ENCODE measurements at regions not wholly inside any gene's neighbourhood (a gene's known extent, or its start where the extent isn't known, plus 50 kb on each side); places are given as distances from the start of the nearest gene placed in this dataset.

DNA sequence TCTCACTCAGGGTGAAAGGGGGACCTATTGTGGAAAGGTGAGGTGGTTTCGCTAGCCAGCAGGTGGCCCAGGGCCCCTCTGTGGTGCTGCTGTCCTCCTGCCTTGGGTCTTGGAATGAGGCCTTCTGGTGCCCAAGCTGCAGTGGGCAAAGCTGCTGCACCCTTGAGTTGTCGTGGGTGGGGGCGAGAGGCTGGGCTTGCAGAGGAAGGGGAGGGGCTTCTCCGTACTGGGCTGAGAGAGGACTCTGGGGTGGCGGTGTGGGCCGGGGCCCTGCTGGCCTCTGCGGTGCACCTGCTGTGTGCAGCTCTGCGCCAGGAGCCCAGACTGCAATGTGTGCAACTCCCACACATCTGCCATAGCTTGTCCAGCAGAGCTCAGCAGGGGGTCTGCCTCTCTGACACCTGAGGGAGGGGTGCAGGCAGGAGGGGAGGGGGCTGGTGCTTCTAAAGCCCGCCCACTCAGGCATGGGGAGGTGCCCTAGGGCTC lies 145.8 kb downstream of the KIF26A start:
- no peak for DNase-seq (ENCODE audit: low read depth)
- H3K4me3 ChIP-seq (ENCODE audit: low read depth, low read length): no peak overlapping the region
- TF ChIP-seq, protein P1, sequence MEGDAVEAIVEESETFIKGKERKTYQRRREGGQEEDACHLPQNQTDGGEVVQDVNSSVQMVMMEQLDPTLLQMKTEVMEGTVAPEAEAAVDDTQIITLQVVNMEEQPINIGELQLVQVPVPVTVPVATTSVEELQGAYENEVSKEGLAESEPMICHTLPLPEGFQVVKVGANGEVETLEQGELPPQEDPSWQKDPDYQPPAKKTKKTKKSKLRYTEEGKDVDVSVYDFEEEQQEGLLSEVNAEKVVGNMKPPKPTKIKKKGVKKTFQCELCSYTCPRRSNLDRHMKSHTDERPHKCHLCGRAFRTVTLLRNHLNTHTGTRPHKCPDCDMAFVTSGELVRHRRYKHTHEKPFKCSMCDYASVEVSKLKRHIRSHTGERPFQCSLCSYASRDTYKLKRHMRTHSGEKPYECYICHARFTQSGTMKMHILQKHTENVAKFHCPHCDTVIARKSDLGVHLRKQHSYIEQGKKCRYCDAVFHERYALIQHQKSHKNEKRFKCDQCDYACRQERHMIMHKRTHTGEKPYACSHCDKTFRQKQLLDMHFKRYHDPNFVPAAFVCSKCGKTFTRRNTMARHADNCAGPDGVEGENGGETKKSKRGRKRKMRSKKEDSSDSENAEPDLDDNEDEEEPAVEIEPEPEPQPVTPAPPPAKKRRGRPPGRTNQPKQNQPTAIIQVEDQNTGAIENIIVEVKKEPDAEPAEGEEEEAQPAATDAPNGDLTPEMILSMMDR (IDR thresholded peaks at IDR 0.05; ENCODE audit: low read depth, low read length, missing control alignments): no peak

DNA sequence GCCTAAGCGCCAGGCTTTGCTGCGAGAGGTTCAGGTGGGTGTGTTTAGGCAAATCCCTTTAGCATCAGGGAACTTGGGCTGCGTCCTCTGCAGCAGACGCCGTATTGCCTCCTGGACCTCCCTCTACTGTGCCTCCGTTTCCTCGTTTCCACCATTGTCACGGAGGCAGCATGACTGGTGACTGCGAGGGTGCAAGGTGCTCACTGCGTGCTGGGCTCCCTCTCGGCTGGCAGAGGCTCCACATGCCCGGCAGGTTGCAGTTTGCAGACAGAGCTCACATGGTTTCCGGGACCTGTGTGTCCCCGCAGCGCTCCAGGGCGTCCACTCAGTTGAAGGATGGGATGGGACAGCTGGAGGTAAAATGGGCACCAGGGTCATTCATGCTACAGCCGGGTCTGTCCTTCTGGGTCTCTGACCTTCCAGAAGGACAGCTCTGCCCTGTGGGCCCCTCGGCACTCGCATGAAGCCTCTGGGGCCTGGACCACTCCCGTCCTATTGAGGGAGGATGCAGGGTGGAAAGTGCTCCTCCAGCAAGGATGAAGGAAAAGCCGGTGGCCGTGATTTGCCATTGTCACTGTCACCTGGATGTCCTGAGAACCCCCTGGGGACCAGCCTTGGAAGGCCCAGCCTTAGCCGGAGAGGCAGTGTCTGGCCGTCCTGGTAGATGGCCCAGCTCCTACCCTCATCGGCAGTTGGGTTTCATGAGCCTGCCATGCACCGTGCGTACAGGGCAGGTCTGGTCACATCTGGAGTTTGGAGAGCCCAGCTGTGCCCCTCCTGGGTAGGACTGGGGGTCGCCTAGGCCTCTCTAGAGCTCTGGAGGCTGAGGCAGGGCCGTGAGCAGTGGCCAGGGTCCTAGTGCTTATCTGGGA lies 146.5 kb downstream of the KIF26A start:
- TF ChIP-seq, protein P1 (IDR thresholded peaks at IDR 0.05; ENCODE audit: low read depth, low read length, missing control alignments): no peak
- H3K4me3 ChIP-seq (ENCODE audit: low read depth, low read length): no peak overlapping the region
- no peak for DNase-seq (ENCODE audit: low read depth)

DNA sequence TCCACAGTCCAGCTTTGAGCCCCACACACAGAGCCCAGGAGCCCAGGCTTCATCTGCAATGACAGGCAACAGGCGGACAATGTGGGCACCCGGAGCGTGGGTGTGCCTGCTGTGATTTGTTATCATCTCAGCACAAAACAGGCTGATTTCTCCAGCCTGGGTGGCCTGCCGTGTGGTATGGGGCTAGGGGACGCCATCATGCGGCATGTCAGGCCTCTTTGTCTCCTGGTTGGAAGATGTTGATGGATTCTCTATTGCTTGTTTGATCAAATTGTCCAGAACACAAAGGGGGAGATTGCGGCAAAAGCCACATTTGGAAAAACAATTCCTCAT lies 147.1 kb downstream of the KIF26A start:
- no peak for DNase-seq (ENCODE audit: low read depth)
- no peak overlapping the region for H3K4me3 ChIP-seq (ENCODE audit: low read depth, low read length)
- TF ChIP-seq, protein P1 (IDR thresholded peaks at IDR 0.05; ENCODE audit: low read depth, low read length, missing control alignments): no peak

DNA sequence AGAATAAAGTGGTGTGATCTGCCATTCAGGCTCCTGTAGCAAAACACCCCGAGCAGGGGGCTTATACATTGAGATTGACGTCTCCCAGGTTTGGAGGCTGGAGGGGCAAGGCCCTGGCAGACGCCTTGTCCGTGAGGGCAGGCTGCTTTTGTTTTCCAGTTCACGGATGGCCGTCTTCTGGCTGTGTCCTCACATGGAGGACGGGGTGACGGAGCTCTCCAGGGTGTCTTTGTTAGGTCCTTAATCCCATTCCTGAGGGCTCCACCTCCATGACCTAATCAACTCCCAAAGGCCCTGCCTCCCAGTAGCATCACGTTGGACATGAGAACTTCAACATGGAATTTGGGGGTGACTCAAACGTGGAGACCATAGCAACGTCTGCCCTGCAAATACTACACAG lies 147.7 kb downstream of the KIF26A start:
- H3K4me3 ChIP-seq (ENCODE audit: low read depth, low read length): no peak overlapping the region
- TF ChIP-seq, protein P1 (IDR thresholded peaks at IDR 0.05; ENCODE audit: low read depth, low read length, missing control alignments): no peak
- DNase-seq (ENCODE audit: low read depth): no peak

DNA sequence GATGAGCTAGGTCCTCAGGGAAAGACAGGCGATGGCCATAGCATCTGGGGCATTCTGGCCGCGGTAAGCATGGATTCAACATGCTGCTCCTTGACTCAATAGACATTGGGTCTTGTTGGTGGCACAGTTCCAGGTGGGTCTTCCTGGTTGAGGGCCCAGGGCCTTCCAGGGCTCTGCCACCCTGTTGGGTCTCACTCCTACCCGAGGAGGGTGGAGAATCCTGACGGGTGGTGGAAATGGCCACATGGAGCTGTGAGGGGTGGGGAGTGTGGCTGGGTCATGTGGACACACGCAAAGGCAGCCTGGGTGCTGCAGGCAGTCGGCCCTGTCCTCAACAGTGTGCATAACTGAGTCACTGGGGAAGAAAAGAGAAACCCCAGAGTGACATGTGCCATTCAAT lies 148.1 kb downstream of the KIF26A start:
- no peak overlapping the region for H3K4me3 ChIP-seq (ENCODE audit: low read depth, low read length)
- no peak for DNase-seq (ENCODE audit: low read depth)
- TF ChIP-seq, protein P1 (IDR thresholded peaks at IDR 0.05; ENCODE audit: low read depth, low read length, missing control alignments): no peak

DNA sequence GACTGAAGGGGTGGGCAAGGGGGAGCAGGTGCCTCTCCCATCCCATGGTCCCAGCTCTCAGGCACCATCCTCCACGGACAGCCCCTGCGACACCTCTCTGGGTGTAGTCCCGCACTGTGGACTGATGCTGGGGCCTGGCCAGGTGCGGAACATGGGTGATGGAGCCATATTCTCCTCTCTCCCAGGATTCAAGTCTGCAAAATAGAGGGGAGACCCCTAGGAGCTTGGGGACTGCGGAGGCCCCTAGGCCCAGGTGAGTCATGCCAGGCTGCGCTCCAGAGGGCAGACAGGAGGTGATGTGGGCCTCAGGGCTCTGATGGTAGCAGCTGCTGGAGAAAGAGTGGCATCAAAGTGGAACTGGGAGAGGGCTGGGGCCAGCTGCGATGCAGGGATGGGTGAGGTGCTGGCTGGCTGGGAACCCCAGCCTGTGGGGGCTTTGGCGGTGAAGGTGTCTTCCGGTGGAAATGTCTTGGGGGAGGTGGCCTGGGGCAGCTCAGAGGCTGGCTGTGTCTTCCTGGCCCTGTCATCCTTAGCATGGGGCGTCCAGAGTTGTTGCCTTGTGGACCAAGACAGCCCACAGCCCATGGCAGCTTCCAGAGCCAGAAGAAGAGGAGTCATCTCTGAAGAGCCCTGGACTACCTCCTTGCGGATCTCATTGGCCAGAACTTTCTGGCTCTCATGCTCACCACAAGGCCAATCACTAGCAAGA lies 149.1 kb downstream of the KIF26A start:
- H3K4me3 ChIP-seq (ENCODE audit: low read depth, low read length): no peak overlapping the region
- DNase-seq (ENCODE audit: low read depth): no peak
- TF ChIP-seq, protein P1 (IDR thresholded peaks at IDR 0.05; ENCODE audit: low read depth, low read length, missing control alignments): no peak

All from GM12864 (cell line).